SU-DHL-6 (cell line): ENCODE measurements at regions not wholly inside any gene's neighbourhood (a gene's known extent, or its start where the extent isn't known, plus 50 kb on each side); places are given as distances from the start of the nearest gene placed in this dataset.

ENCODE experiments used
- CTCF ChIP-seq: fragments of 200-600 bp; sonication (generic); IDR thresholded peaks from one replicate; pipeline ENCODE4 v1.5.1; 2017; ENCODE audit warnings: antibody characterized with exemption, mild to moderate bottlenecking, low read length, moderate library complexity; ENCODE audit not compliant: insufficient read depth, poor library complexity, severe bottlenecking
- EZH2phosphoT487 ChIP-seq: fragments of 200-600 bp; sonication (generic), shearing (Covaris generic); conservative IDR thresholded peaks from 2 replicates; pipeline ENCODE4 v1.6.1; 2018; ENCODE audit warnings: mild to moderate bottlenecking, antibody characterized with exemption, low read length, moderate library complexity, mixed read lengths

- no peak for TF ChIP-seq CTCF
- TF ChIP-seq EZH2phosphoT487, result no peak
Observed at GRCh38 chr21:15289246-15289645, 224.4 kb upstream of the NRIP1 start.
